ENCODE measurements at regions not wholly inside any gene's neighbourhood (a gene's known extent, or its start where the extent isn't known, plus 50 kb on each side); places are given as distances from the start of the nearest gene placed in this dataset.

DNA sequence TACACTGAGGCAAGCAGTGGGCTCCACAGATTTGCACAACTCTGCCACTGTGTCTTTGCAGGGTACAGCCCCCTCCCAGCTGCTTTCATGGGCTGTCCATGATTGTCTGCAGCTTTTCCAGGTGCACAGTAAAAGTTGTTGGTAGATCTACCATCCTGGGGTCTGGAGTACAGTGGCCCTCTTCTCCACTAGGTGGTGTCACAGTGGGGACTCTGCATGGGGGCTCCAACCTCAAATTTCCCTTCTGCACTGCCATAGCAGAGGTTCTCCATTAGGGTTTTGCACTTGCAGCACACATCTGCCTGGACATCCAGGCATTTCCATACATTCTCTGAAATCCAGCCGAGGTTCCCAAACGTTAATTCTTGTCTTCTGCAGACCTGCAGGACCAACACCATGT, 1002.3 kb downstream of the FAM133A start:
- TF ChIP-seq, protein P1, sequence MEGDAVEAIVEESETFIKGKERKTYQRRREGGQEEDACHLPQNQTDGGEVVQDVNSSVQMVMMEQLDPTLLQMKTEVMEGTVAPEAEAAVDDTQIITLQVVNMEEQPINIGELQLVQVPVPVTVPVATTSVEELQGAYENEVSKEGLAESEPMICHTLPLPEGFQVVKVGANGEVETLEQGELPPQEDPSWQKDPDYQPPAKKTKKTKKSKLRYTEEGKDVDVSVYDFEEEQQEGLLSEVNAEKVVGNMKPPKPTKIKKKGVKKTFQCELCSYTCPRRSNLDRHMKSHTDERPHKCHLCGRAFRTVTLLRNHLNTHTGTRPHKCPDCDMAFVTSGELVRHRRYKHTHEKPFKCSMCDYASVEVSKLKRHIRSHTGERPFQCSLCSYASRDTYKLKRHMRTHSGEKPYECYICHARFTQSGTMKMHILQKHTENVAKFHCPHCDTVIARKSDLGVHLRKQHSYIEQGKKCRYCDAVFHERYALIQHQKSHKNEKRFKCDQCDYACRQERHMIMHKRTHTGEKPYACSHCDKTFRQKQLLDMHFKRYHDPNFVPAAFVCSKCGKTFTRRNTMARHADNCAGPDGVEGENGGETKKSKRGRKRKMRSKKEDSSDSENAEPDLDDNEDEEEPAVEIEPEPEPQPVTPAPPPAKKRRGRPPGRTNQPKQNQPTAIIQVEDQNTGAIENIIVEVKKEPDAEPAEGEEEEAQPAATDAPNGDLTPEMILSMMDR (IDR thresholded peaks at IDR 0.05; ENCODE audit: insufficient read depth, low read depth, low read length), result no peak
- no peak for TF ChIP-seq EZH2 (IDR thresholded peaks at IDR 0.05; ENCODE audit: insufficient read depth, low read length)

All from astrocyte (in vitro differentiated cells and primary cell).